ENCODE measurements at regions not wholly inside any gene's neighbourhood (a gene's known extent, or its start where the extent isn't known, plus 50 kb on each side); places are given as distances from the start of the nearest gene placed in this dataset.
"Not testable (repeated sequence)": the region's sequence is repeated elsewhere in the genome, so short reads cannot be mapped to it uniquely, and the experiment has no call there.

- ChIA-PET POLR2A (no interaction called here), CTCF (no interaction called here)
- Histone ChIP-seq H3K4me1 (ENCODE audit: control extremely low read depth in 1 of 4, control insufficient read depth in 4 of 4, insufficient read depth in 4 of 4, low read length in 3 of 4) (no peaks in the 10 kb centered on the region), H3K4me3 (ENCODE audit: control insufficient read depth in 1 of 7, extremely low read depth in 1 of 7, insufficient read depth in 4 of 7, low read depth in 2 of 7, low read length in 6 of 7) (no peak overlapping the region), H3K9me3 (ENCODE audit: control extremely low read depth in 1 of 5, control insufficient read depth in 4 of 5, insufficient read depth in 2 of 5, low read depth in 1 of 5, low read length in 4 of 5) (peaks cover 0 to 3% (median 0%) of the 10 kb centered on the region in 5 experiments), H3K27ac (ENCODE audit: insufficient read depth in 1 of 2, low read depth in 1 of 2, low read length in 2 of 2, poor library complexity in 1 of 2, severe bottlenecking in 2 of 2) (no peak overlapping the region), H3K27me3 (replicated peaks in 2 of 5; ENCODE audit: control insufficient read depth in 4 of 5, insufficient read depth in 5 of 5, low read length in 4 of 5) (no peaks in the 10 kb centered on the region), H3K36me3 (ENCODE audit: control insufficient read depth in 4 of 4, insufficient read depth in 4 of 4, low read length in 3 of 4) (no peaks in the 10 kb centered on the region)
- no peak for DNase-seq
- 77% methylated on average over 4 of the region's 5 CpGs for WGBS (ENCODE audit: insufficient coverage)
Measured at GRCh38 chr5:3484836-3485235, 110.8 kb upstream of the IRX1 start.

DNA sequence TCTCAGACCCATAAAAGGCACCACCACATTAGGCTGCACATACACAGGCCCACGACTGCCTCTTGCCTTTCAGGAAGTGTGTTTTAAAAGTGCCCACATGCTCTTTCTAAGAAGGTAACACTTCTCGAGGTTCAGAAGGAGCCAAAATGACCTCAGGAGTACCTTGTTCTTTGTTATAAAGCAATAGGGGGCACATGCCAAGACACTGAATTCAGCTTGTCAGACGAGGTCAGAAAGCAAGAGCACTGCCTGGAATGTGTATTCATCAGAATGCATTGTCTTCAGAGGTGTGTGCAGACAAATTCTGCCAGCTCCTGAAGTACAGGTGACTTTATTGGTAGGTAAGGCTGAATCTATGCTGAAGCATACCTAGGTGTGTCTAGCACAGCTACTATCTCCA, 114.5 kb upstream of the IRX1 start:
- no peak overlapping the region for H3K27ac ChIP-seq (ENCODE audit: insufficient read depth in 1 of 2, low read depth in 1 of 2, low read length in 2 of 2, poor library complexity in 1 of 2, severe bottlenecking in 2 of 2)
- 60% methylated on average over 2 of the region's 3 CpGs for WGBS (ENCODE audit: insufficient coverage)
- no peaks in the 10 kb centered on the region for H3K4me1 ChIP-seq (ENCODE audit: control extremely low read depth in 1 of 4, control insufficient read depth in 4 of 4, insufficient read depth in 4 of 4, low read length in 3 of 4)
- H3K9me3 ChIP-seq (ENCODE audit: control extremely low read depth in 1 of 5, control insufficient read depth in 4 of 5, insufficient read depth in 2 of 5, low read depth in 1 of 5, low read length in 4 of 5), result peaks cover 0 to 3% (median 0%) of the 10 kb centered on the region in 5 experiments
- no peaks in the 10 kb centered on the region for H3K36me3 ChIP-seq (ENCODE audit: control insufficient read depth in 4 of 4, insufficient read depth in 4 of 4, low read length in 3 of 4)
- H3K4me3 ChIP-seq (ENCODE audit: control insufficient read depth in 1 of 7, extremely low read depth in 1 of 7, insufficient read depth in 4 of 7, low read depth in 2 of 7, low read length in 6 of 7), result no peak overlapping the region
- no peak for DNase-seq
- H3K27me3 ChIP-seq (replicated peaks in 2 of 5; ENCODE audit: control insufficient read depth in 4 of 5, insufficient read depth in 5 of 5, low read length in 4 of 5), result no peaks in the 10 kb centered on the region
- ChIA-PET POLR2A (no interaction called here), CTCF (no interaction called here)

GRCh38 chr5:3475674-3476073, 120.0 kb upstream of the IRX1 start:
- Histone ChIP-seq H3K4me3 (ENCODE audit: control insufficient read depth in 1 of 7, extremely low read depth in 1 of 7, insufficient read depth in 4 of 7, low read depth in 2 of 7, low read length in 6 of 7) (no peak overlapping the region), H3K9me3 (ENCODE audit: control extremely low read depth in 1 of 5, control insufficient read depth in 4 of 5, insufficient read depth in 2 of 5, low read depth in 1 of 5, low read length in 4 of 5) (no peaks in the 10 kb centered on the region), H3K4me1 (ENCODE audit: control extremely low read depth in 1 of 4, control insufficient read depth in 4 of 4, insufficient read depth in 4 of 4, low read length in 3 of 4) (no peaks in the 10 kb centered on the region), H3K36me3 (ENCODE audit: control insufficient read depth in 4 of 4, insufficient read depth in 4 of 4, low read length in 3 of 4) (no peaks in the 10 kb centered on the region), H3K27me3 (replicated peaks in 2 of 5; ENCODE audit: control insufficient read depth in 4 of 5, insufficient read depth in 5 of 5, low read length in 4 of 5) (no peaks in the 10 kb centered on the region), H3K27ac (ENCODE audit: insufficient read depth in 1 of 2, low read depth in 1 of 2, low read length in 2 of 2, poor library complexity in 1 of 2, severe bottlenecking in 2 of 2) (no peak overlapping the region)
- ChIA-PET POLR2A (no interaction called here), CTCF (no interaction called here)
- DNase-seq, result no peak
- WGBS (ENCODE audit: insufficient coverage), result 100% methylated on average over 1 of the region's 1 CpG

DNA sequence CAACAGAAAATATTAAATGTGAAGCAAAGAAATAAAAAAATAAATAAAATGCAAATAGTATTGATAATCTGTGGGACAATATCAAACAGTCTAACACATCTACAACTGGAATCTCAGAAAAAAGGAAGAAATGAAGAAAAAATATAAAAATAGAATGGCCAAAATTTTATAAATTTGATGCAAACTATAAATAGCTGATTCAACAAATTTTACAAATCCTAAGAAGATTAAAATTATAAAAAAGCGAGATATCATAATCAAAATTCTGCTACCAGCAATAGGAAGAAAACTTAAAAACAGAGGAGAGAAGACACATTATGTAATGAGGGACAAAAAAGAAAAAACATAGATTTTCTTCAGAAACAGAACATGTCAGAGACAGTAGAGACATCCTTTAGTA, 129.2 kb upstream of the IRX1 start:
- Histone ChIP-seq H3K27me3 (replicated peaks in 2 of 5; ENCODE audit: control insufficient read depth in 4 of 5, insufficient read depth in 5 of 5, low read length in 4 of 5) (no peaks in the 10 kb centered on the region), H3K4me3 (ENCODE audit: control insufficient read depth in 1 of 7, extremely low read depth in 1 of 7, insufficient read depth in 4 of 7, low read depth in 2 of 7, low read length in 6 of 7) (no peak overlapping the region), H3K9me3 (ENCODE audit: control extremely low read depth in 1 of 5, control insufficient read depth in 4 of 5, insufficient read depth in 2 of 5, low read depth in 1 of 5, low read length in 4 of 5) (peaks cover 0 to 2% (median 0%) of the 10 kb centered on the region in 5 experiments), H3K36me3 (ENCODE audit: control insufficient read depth in 4 of 4, insufficient read depth in 4 of 4, low read length in 3 of 4) (no peaks in the 10 kb centered on the region), H3K27ac (ENCODE audit: insufficient read depth in 1 of 2, low read depth in 1 of 2, low read length in 2 of 2, poor library complexity in 1 of 2, severe bottlenecking in 2 of 2) (no peak overlapping the region), H3K4me1 (ENCODE audit: control extremely low read depth in 1 of 4, control insufficient read depth in 4 of 4, insufficient read depth in 4 of 4, low read length in 3 of 4) (no peaks in the 10 kb centered on the region)
- no CpG with 5 or more reads among the region's 1 CpG for WGBS (ENCODE audit: insufficient coverage)
- CTCF ChIA-PET, result no interaction called here
- POLR2A ChIA-PET, result no interaction called here
- no peak for DNase-seq

- DNase-seq, result no peak
- Histone ChIP-seq H3K27me3 (replicated peaks in 2 of 5; ENCODE audit: control insufficient read depth in 4 of 5, insufficient read depth in 5 of 5, low read length in 4 of 5) (no peaks in the 10 kb centered on the region), H3K27ac (ENCODE audit: insufficient read depth in 1 of 2, low read depth in 1 of 2, low read length in 2 of 2, poor library complexity in 1 of 2, severe bottlenecking in 2 of 2) (no peak overlapping the region), H3K36me3 (ENCODE audit: control insufficient read depth in 4 of 4, insufficient read depth in 4 of 4, low read length in 3 of 4) (no peaks in the 10 kb centered on the region), H3K4me3 (ENCODE audit: control insufficient read depth in 1 of 7, extremely low read depth in 1 of 7, insufficient read depth in 4 of 7, low read depth in 2 of 7, low read length in 6 of 7) (no peak overlapping the region), H3K9me3 (ENCODE audit: control extremely low read depth in 1 of 5, control insufficient read depth in 4 of 5, insufficient read depth in 2 of 5, low read depth in 1 of 5, low read length in 4 of 5) (no peaks in the 10 kb centered on the region), H3K4me1 (ENCODE audit: control extremely low read depth in 1 of 4, control insufficient read depth in 4 of 4, insufficient read depth in 4 of 4, low read length in 3 of 4) (no peaks in the 10 kb centered on the region)
- ChIA-PET POLR2A (no interaction called here), CTCF (no interaction called here)
- no CpG with 5 or more reads among the region's 2 CpGs for WGBS (ENCODE audit: insufficient coverage)
Measured at GRCh38 chr5:3460416-3460815, 135.2 kb upstream of the IRX1 start.

DNA sequence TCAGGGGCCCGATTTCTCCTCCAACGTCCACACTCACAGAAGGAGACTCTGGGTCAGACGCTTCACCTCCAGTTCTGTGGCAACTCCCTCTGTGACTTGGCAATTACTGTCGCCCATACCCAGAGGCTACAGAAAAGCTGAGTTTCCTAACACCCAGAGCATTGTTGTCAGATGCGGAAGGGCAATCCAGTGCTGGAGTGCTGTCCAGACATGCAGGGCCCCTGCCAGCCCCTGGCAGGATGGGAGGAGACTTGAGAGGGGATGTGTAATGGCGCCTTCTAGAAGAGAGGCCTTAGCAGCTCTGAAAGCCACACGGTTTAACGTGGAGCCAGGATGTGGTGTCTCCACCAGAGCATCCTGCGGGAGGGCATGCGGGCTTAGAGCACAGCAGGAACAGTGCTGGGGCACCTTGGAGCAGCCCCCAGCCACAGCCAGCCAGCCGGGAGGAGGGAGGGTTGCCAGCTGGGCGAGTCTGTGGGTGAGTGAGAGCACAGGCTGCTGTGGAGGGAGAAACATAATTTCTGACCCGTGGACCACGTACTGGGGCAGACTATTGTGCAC, 139.4 kb upstream of the IRX1 start:
- H3K27me3 ChIP-seq (replicated peaks in 2 of 5; ENCODE audit: control insufficient read depth in 4 of 5, insufficient read depth in 5 of 5, low read length in 4 of 5), result no peaks in the 10 kb centered on the region
- no peak overlapping the region for H3K27ac ChIP-seq (ENCODE audit: insufficient read depth in 1 of 2, low read depth in 1 of 2, low read length in 2 of 2, poor library complexity in 1 of 2, severe bottlenecking in 2 of 2)
- DNase-seq, result no peak
- H3K9me3 ChIP-seq (ENCODE audit: control extremely low read depth in 1 of 5, control insufficient read depth in 4 of 5, insufficient read depth in 2 of 5, low read depth in 1 of 5, low read length in 4 of 5), result no peaks in the 10 kb centered on the region
- POLR2A ChIA-PET, result no interaction called here
- H3K36me3 ChIP-seq (ENCODE audit: control insufficient read depth in 4 of 4, insufficient read depth in 4 of 4, low read length in 3 of 4), result no peaks in the 10 kb centered on the region
- CTCF ChIA-PET, result no interaction called here
- H3K4me3 ChIP-seq (ENCODE audit: control insufficient read depth in 1 of 7, extremely low read depth in 1 of 7, insufficient read depth in 4 of 7, low read depth in 2 of 7, low read length in 6 of 7), result no peak overlapping the region
- H3K4me1 ChIP-seq (ENCODE audit: control extremely low read depth in 1 of 4, control insufficient read depth in 4 of 4, insufficient read depth in 4 of 4, low read length in 3 of 4), result no peaks in the 10 kb centered on the region
- 81% methylated on average over 13 of the region's 14 CpGs for WGBS (ENCODE audit: insufficient coverage)

GRCh38 chr5:3454028-3454427, 141.6 kb upstream of the IRX1 start:
- H3K4me1 ChIP-seq (ENCODE audit: control extremely low read depth in 1 of 4, control insufficient read depth in 4 of 4, insufficient read depth in 4 of 4, low read length in 3 of 4); H3K4me3 ChIP-seq (ENCODE audit: control insufficient read depth in 1 of 7, extremely low read depth in 1 of 7, insufficient read depth in 4 of 7, low read depth in 2 of 7, low read length in 6 of 7); H3K36me3 ChIP-seq (ENCODE audit: control insufficient read depth in 4 of 4, insufficient read depth in 4 of 4, low read length in 3 of 4); H3K9me3 ChIP-seq (ENCODE audit: control extremely low read depth in 1 of 5, control insufficient read depth in 4 of 5, insufficient read depth in 2 of 5, low read depth in 1 of 5, low read length in 4 of 5); CTCF ChIA-PET; POLR2A ChIA-PET; DNase-seq; H3K27ac ChIP-seq (ENCODE audit: insufficient read depth in 1 of 2, low read depth in 1 of 2, low read length in 2 of 2, poor library complexity in 1 of 2, severe bottlenecking in 2 of 2); H3K27me3 ChIP-seq (replicated peaks in 2 of 5; ENCODE audit: control insufficient read depth in 4 of 5, insufficient read depth in 5 of 5, low read length in 4 of 5): not testable (repeated sequence)
- 92% methylated on average over 22 of the region's 27 CpGs for WGBS (ENCODE audit: insufficient coverage)
